SK-N-SH treated with all-trans-retinoic acid at 6 μM for 48 hours (cell line): ENCODE measurements at regions not wholly inside any gene's neighbourhood (a gene's known extent, or its start where the extent isn't known, plus 50 kb on each side); places are given as distances from the start of the nearest gene placed in this dataset.

Experiments
- ARNTL ChIP-seq: fragments of 450-650 bp; formaldehyde crosslinking; IDR thresholded peaks from 2 replicates; pipeline ENCODE4 v1.5.0; 2020; ENCODE audit warnings: low read depth, mild to moderate bottlenecking, moderate library complexity, borderline replicate concordance
- RARB ChIP-seq: fragments of 250-450 bp; sonication (Bioruptor Pico); IDR thresholded peaks from 2 replicates; pipeline ENCODE4 v1.8.0; 2021; ENCODE audit warnings: mild to moderate bottlenecking, moderate library complexity
- ZFP30 ChIP-seq: fragments of 450-650 bp; formaldehyde crosslinking; IDR thresholded peaks from 2 replicates; pipeline ENCODE4 v1.5.0; 2022; ENCODE audit warnings: mild to moderate bottlenecking, moderate library complexity
- TF ChIP-seq, protein P1 (sequence below): fragments of 250-450 bp; sonication (Bioruptor Pico); IDR thresholded peaks from 2 replicates; pipeline ENCODE4 v1.8.0; 2020; ENCODE audit warnings: mild to moderate bottlenecking, moderate library complexity, borderline replicate concordance
- TF ChIP-seq, protein P2 (sequence below): fragments of 250-450 bp; sonication (Bioruptor Pico); IDR thresholded peaks from 2 replicates; pipeline ENCODE4 v1.5.1; 2020; ENCODE audit warnings: low read depth, mild to moderate bottlenecking, moderate library complexity

DNA sequence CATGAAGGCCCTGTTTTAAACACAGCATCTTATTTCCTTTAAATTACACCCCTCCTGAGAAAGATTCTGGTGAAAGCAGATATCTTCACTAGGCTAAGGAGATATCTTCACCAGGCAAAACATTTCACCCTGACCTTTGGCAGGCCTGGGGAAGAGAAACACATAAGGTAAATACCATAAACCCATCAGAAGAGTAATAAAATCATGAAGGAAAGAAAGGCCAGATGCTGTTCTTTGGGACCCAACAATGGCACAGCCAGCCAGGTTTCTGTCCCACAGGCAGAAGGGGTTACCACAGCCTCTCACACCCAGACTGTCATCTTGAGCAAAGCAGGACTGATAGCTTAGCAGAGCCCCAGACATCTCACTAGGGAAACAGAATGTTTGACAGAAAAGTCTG, 125.4 kb downstream of the CCDC34 start:
- TF ChIP-seq, protein P1, sequence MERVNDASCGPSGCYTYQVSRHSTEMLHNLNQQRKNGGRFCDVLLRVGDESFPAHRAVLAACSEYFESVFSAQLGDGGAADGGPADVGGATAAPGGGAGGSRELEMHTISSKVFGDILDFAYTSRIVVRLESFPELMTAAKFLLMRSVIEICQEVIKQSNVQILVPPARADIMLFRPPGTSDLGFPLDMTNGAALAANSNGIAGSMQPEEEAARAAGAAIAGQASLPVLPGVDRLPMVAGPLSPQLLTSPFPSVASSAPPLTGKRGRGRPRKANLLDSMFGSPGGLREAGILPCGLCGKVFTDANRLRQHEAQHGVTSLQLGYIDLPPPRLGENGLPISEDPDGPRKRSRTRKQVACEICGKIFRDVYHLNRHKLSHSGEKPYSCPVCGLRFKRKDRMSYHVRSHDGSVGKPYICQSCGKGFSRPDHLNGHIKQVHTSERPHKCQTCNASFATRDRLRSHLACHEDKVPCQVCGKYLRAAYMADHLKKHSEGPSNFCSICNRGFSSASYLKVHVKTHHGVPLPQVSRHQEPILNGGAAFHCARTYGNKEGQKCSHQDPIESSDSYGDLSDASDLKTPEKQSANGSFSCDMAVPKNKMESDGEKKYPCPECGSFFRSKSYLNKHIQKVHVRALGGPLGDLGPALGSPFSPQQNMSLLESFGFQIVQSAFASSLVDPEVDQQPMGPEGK (CRISPR knock-in tag) = no peak
- TF ChIP-seq RARB (CRISPR knock-in tag) (no peak), ZFP30 (CRISPR knock-in tag) (no peak), ARNTL (CRISPR knock-in tag) (no peak)
- TF ChIP-seq, protein P2, sequence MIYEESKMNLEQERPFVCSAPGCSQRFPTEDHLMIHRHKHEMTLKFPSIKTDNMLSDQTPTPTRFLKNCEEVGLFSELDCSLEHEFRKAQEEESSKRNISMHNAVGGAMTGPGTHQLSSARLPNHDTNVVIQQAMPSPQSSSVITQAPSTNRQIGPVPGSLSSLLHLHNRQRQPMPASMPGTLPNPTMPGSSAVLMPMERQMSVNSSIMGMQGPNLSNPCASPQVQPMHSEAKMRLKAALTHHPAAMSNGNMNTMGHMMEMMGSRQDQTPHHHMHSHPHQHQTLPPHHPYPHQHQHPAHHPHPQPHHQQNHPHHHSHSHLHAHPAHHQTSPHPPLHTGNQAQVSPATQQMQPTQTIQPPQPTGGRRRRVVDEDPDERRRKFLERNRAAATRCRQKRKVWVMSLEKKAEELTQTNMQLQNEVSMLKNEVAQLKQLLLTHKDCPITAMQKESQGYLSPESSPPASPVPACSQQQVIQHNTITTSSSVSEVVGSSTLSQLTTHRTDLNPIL (CRISPR knock-in tag) = no peak
